Daoy (cell line): ENCODE measurements at regions not wholly inside any gene's neighbourhood (a gene's known extent, or its start where the extent isn't known, plus 50 kb on each side); places are given as distances from the start of the nearest gene placed in this dataset.
A peak's percentile ranks its signal among the peaks of the same experiment; 100 is the strongest.
"Not testable (repeated sequence)": the region's sequence is repeated elsewhere in the genome, so short reads cannot be mapped to it uniquely, and the experiment has no call there.

Experiments
- DNase-seq: peaks from one replicate; pipeline ENCODE4 v3.0.0-alpha.2; 2015; ENCODE audit warnings: low read depth

- DNase-seq = no peak
Observed at GRCh38 chr5:84790406-84790805, 405.7 kb upstream of the EDIL3 start.

- no peak for DNase-seq
Observed at GRCh38 chr5:84783003-84783402, 398.3 kb upstream of the EDIL3 start.

- DNase-seq = peak; percentile 6
Observed at GRCh38 chr5:84779186-84779585, 394.5 kb upstream of the EDIL3 start.

- DNase-seq = no peak
Observed at GRCh38 chr5:84764227-84764626, 379.5 kb upstream of the EDIL3 start.

GRCh38 chr5:84758008-84758407 lies 373.3 kb upstream of the EDIL3 start:
- DNase-seq = no peak

DNA sequence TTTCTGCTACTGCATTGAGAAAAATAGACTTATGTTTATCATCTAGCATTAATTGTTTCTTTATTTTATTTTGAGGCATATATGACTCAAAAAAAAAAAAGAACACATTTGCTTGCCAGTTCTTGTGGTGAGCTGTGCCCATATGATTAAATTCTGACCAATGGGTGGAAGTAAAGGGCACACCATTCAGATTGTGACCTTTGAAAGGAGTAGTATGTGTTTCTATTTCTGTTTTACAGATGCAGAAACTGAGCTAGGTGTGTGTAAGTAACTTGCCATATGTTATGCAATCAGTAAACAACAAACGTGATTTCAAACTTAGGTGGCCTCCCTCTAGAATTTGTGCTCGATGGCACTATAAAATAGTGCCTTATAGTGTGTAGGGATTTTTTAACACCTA lies 368.1 kb upstream of the EDIL3 start:
- no peak for DNase-seq

DNA sequence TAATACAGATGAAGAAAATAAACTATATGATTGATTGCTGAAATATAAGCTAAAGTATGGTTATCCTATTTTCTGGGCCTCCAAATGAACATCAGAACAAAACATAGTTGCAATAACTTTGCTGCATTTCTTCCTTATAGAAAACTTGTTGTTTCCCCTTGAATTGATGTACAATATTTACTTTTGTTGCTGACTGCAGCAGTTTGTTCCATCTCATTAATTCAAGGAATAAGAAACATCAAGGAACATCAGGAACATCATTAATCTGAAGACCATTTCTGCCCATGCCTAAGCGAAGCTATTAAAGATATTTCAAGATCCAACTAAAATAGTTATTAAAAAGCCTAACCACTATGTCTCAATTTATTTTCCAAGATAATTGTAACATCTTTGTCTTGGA lies 363.6 kb upstream of the EDIL3 start:
- no peak for DNase-seq

DNA sequence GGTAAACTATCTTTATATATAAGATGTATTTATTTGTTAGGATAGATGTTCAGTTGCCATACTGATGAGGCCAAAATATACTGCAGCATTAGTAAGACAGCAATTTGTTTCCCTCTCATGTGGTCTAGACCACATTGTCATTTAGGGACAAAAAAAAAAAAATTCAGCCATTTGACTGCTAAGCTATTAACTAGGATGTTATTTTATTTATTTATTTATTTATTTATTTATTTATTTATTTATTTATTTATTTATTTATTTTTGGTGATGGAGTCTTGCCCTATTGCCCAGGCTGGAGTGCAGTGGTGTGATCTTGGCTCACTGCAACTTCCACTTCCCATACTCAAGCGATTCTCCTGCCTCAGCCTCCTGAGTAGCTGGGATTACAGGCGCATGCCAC lies 361.6 kb upstream of the EDIL3 start:
- not testable (repeated sequence) for DNase-seq

DNA sequence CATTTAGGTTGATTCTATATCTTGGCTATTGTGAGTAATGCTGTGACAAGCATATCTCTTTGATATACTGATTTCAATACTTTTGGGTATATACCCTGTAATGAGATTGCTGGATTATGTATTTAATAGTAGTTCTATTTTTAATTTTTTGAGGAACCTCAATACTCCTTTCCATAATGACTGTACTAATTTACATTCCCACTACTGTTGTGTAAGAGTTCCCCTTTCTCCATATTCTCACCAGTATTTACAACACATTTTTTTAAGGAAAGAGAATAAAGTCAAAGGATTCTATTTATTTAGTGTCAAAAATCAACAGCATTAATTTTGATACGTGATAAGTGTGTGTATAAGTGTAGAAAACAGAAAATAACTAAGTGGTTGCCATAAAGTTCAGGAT lies 356.4 kb upstream of the EDIL3 start:
- no peak for DNase-seq

DNA sequence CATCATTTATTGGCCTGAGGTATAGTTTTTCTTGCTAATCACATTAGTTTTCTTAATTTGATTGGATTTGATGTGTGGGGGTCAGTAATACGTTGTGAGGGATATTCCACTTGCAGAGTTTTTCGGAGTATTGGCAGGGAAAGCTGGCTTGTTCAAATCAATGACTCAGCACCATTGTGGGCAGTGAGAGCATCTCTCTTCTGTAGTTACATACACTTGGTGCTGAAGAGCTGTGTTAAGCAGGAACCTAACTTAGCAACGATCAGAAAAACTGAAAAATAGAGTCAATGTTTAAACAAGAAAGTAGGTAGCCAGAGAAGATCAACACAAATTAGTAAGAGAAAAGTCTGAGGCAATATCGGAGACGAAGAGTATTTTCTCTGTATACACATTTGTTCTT lies 344.6 kb upstream of the EDIL3 start:
- DNase-seq = peak; percentile 40

DNA sequence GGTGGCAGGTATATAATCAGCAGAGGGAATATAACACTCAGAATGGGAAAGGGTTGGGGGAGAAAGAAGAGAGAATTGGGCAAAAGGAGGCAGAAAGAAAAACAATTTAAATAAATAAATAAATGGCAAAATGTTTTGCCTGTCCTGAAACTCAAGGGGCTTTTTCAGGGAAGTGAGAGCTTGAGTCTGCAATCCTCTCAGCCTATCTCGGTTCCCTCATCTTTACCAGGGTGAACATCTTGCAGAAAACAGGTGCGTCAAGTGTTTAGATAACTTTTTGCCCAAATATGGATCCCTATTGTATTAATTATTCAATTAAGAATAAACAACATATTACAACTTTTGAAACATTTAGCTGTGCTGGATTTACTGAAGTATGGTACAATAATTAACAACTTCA lies 343.0 kb upstream of the EDIL3 start:
- DNase-seq = no peak

GRCh38 chr5:84725946-84726570 lies 341.4 kb upstream of the EDIL3 start:
- no peak for DNase-seq

DNA sequence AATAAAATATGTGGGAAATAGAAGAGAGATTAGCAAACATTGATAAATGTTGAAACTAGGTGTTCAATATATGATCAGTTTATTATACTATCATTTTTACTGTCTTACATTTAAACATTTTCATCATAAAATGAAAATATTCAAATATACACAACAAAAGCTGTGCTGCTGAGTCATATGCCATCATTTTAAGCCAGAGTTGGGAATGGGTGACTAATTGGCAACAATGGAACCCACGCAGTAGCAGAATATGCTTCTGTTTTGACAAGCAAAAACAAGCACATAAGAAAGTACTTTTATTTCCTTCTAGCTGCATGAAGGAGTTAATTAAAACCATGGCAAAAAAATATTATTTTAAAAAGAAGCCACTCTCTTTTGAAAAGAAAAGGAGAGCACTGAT lies 340.0 kb upstream of the EDIL3 start:
- DNase-seq = peak; percentile 66

DNA sequence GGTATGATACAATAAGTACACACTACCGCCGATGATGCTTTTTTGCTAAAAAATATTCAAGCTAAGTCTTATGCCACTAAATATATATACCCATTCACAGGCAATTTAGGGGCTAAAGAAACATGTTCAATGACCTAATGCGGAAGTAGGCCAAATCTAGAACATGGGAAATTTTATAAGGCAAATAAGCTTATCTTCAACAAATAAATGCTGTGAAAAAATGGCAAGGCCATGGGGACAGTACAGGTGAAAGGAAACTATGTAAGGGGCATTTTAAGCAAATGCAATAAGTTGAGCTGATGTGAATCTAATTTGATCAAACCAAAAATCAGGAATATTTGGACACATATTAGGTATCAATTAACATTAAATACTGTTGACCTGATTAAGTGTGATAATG lies 339.5 kb upstream of the EDIL3 start:
- DNase-seq = no peak

GRCh38 chr5:84718377-84718776 lies 333.7 kb upstream of the EDIL3 start:
- no peak for DNase-seq

DNA sequence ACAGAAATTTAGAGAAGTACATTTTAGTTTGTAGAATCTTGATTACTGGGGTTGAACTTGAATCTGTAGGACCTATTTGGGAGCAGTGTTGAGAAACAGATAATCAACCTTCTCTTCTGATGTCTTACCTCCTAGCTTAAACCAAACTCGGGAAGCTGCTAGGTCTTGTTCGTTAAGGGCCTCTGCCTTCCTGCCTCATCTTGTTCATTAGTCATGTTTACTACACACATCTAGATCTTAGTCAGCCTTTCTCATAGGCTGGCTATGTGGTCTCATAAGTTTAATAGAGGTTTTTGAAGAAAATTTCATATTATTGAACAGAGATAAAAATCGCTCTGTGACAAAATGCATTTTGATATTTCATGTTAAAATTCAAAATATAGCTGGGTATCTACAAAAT lies 331.0 kb upstream of the EDIL3 start:
- no peak for DNase-seq

DNA sequence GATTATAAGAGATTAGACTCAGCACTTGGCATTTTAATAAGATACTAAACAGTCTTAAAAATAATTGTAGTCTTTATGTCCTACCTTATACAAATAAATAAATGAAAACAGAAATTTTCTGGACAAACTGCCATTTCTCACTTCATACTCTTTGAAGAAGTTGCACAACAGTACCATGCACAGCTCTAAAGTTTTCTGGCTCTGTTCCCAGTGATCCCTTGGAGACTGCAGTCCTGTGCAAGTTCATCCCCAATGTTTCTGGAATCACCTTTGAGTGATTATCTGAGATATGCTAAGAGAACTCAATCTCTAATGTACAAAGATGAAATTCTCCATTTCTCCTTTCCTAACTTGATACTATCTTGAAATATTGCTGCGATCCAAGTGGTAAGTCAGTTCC lies 330.4 kb upstream of the EDIL3 start:
- DNase-seq = no peak

GRCh38 chr5:84709075-84709474 lies 324.4 kb upstream of the EDIL3 start:
- no peak for DNase-seq

DNA sequence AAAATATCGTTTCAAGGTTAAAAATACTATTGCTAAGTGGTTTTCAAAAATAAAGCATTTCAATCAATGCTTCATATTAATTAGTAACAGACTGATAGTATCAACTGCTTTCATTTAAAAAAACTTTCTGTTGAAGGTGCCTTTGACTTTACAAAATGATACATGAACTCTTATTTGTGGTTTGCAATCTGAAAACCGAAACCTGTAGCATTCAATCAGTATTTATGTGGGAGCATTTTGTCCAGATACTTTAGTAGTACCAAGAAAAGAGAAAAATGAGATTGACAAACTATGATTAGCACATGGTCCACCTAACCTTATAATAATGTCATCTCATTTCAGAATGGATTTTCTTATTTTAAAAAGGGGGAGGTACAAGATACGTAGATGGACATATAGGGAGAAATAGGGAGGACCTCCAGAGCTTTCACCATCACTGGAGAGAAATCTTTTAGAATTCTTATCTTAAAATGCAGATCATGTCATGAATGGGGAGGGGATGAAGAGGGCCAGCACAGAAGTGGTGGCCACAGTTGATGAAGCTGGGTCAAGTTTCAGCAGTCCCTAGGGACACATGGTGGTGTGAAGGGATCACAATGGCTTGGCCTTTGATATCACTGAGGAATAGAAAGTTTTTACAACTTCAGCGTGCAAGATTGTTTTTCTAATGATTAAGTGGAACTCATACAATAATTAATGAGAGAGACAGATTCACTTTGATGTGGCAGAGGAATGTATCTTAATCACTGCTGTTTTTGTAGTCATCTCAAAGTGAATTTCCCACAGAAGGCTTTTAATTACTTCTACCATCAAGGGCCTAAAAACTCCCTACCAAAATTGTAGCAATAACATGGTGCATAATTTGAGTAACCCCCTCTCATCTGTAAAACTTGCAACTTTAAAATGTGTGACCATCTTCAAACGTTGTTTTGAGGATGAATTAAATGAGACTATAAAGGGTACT lies 322.3 kb upstream of the EDIL3 start:
- no peak for DNase-seq

DNA sequence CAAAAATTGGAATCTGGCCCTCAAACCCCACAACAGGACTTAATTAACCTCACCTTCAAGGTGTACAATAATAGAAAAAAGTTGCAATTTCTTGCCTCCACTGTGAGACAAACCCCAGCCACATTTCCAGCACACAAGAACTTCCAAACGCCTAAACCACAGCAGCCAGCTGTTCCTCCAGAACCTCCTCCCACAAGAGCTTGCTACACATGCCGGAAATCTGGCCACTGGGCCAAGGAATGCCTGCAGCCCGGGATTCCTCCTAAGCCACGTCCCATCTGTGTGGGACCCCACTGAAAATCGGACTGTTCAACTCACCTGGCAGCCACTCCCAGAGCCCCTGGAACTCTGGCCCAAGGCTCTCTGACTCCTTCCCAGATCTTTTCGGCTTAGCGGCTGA lies 315.9 kb upstream of the EDIL3 start:
- not testable (repeated sequence) for DNase-seq

DNA sequence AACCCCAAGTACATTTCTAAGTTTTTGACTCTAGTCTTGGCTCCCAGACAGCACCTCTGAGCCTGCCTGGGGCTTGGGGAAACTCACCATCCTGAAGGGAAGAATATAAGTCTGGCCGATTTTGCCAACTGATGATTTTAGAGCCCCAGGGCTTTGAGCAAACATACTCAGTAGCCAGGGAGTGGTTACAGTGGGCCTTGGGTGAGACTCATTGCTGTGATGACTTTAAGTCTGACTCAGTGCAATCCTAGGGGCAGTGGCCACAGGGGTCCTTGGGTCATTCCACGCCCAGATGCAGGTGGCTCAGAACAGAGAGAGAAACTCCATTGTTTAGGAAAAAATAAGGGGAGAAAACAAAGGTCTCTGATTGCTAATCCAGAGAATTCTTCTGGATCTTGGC lies 312.0 kb upstream of the EDIL3 start:
- peak; percentile 66 for DNase-seq

GRCh38 chr5:84695330-84695729 lies 310.6 kb upstream of the EDIL3 start:
- no peak for DNase-seq

DNA sequence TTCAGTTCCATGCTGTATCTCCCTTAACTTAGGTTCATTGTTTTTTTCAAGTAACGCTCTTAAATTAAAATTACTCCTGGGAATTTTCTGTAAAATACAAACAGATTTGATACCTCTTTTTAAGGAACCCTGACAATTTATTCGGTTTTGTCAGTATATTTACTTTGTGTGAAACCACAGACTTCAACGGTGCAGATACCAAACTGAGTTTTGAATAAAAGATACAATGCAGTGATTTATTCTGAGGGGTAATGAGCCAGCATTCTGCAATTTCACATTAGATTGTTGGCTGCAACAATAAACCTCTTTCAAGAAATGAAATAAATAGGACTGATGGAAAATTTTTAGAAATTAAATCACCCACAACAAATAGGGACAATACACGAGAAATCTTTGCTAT lies 308.6 kb upstream of the EDIL3 start:
- DNase-seq = no peak
